ENCODE measurements at regions not wholly inside any gene's neighbourhood (a gene's known extent, or its start where the extent isn't known, plus 50 kb on each side); places are given as distances from the start of the nearest gene placed in this dataset.
A peak's percentile ranks its signal among the peaks of the same experiment; 100 is the strongest.
"Not testable (repeated sequence)": the region's sequence is repeated elsewhere in the genome, so short reads cannot be mapped to it uniquely, and the experiment has no call there.

DNA sequence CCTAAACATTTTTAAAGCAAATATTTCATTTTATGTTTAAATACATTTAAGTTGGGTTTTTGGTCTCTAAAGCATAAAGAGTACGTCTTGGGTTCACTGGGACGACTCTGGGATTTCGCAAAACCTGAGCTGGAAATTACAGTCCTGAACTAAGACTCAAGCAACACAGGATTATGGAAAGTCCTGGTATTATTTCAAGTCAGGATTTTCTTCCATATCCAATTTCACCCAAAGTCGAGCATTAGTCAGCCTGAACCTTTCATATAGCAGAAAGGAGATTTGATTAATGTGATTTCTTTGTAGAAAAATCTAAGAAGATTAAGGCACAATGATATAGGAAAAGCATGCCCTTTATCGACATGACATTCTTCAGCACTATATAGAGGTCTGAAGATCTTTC lies 100.0 kb downstream of the MTERF1 start:
- DNase-seq = no peak

DNA sequence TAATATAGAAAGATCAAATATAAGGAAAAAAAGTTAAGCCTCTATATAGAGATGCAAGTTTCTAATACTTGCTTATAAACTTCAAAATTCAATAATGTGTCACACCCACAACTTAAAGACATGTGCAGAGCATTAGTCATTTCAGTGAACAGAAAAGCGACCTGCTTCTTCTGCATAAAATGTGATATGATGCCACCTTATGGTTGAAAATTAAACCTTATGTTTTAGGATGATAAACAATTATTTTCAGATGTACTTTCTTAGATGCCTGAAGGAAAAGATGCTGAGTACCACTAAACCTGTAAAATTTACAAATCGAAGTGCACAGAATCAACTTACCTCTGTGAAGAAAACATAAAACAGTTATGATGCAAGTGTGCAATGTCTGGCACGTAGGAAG lies 96.0 kb downstream of the MTERF1 start:
- peak; percentile 14 for DNase-seq

DNA sequence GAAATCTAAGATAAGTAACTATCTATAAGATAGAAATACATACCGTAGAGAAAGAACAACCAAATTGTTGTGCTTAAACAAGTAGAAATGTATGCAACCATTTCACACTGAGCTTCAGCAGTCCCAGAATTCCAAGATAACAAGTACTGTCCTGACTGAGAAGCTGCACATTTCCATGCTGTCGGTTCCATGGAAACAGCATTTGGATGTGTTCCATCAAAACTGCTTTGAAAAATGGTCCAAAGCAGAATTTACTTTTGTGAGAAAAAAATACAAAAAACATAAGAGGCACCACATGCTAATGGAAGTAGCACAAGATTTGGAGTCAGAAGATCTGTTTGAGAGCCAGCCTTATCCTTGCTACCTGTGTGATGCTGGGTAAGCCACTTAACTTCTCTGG lies 92.6 kb downstream of the MTERF1 start:
- peak; percentile 19 for DNase-seq

DNA sequence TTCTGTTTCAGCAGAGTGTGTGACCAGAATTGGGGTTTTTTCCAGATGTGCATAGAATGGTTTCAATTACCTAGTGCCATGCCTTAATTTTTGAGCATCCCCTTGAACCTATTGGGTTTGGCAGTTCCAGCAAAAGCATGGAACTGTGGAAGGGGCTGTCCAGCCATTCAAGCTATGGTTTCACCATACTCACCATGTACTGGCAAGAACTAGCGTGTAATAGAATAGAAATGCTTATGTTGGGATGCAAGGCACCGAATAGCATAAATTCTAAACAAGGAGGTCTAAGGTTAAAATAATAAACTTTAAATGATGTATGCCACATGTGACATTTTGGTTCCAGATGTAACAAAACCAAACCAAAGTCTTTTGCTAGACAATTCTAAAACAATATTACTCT lies 91.4 kb downstream of the MTERF1 start:
- no peak for DNase-seq

DNA sequence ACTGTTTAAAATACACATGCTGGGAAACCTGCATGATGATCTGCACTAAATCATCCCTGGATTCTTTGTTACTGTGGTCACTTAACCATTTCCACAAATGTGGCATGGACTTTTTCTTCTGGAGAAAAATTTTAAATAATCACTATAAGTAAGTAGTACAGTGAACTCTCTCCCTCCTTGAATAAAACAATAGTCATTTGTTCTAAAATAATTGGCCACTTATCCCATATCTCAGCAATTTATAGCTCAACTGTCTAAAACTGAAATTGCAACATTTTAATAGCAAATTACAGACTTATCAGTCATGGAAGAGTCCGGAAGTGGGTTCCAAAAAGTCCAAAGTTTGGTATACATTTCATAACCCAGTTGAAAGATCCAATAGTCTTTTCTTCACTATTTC lies 90.9 kb downstream of the MTERF1 start:
- no peak for DNase-seq

DNA sequence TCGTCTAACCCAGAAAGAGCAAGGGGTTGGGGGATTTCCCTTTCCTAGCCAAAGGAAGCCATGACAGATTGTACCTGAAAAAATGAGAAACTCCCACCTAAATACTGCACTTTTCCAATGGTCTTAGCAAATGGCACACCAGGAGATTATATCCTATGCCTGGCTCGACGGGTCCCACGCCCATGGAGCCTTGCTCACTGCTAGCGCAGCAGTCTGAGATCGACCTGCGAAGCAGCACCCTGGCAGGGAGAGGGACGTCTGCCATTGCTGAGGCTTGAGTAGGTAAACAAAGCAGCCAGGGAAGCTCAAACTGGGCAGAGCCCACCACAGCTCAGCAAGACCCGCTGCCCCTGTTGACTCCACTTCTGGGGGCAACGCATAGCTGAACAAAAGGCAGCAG lies 89.9 kb downstream of the MTERF1 start:
- DNase-seq = not testable (repeated sequence)

DNA sequence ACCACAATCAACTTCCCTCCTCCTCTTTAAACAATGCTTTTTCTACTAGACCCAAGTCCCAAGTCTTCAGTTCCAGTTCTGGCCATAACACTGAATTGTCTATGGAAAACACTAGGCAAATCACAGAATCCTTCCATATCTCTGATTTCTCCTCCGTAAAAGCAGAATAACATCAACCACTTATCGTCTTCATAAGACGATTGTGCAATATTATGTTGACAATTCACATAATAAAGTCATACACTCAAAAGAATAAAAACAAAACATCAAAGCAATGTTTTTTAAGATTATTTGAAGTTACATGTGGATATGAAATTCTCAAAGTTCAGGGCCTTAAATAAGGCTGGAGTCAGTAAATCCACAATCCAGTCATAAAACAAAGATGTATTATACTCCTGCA lies 84.4 kb downstream of the MTERF1 start:
- DNase-seq = no peak

DNA sequence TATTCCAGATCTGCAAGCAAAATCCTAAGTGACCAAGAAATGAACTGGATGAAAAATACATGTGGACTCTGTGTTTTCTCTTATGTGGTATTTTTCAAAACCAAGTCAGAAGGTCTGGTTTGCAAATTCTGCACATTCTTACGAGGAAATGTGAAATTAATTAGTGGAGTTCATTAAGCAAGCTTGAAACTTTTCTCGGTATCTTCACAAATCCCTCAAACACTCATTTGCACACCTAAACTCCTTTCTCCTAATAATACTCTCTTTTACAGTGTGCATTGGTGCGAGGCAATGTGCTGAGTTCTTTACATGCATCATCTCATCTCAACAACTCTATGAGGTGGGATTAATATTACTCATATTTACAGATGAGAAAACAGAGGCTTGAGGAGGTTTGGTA lies 82.1 kb downstream of the MTERF1 start:
- DNase-seq = no peak

DNA sequence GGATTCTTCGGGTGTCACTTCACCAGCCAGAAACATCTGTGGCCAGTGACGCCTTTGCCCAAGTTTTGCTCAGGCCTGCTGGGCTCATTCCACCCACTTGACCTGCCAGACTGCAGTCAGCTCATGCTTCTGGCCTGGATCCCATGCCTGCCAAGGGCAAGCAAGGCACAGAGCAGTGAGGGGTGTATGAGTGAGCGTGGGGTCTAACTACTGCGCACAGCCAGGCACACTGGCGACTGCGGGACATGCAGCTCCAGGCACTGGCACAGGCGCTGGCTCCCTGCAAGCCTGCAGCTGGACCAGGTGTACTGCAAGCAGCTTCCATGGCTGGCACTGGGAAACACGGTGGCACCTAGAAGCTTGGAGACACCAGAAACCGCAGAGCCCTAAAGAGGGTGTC lies 80.1 kb downstream of the MTERF1 start:
- no peak for DNase-seq

DNA sequence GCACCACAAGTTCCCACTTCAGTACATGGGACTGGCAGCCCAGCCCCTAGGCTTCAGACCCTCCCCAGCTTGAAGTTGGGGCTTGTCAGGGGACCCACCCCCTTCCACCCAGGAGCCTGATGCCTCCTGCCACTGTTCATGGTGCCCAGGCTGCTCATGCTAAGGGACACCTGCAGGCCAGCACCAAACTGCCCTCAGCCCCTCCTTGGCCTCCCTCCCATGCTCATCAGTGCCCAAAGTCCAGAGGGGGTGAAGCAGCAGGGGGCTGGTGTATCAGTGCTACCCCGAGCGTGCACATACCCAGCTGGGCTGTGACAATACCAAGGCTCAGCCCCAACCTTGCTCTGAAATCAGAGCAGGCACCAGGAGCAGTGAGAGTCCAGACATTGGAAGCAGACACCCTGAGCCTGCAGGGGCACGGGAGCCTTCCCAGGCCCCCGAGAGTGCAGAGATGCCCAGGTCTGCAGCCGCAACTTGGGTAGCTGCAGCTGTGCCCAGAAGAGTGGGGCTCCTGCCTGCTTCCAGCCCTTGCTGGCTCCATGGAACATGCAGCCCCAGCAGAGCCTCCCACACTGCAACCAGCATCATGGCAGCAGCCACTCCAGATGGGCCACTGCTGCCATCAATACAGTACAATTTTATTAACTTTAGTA lies 79.0 kb downstream of the MTERF1 start:
- DNase-seq = no peak

DNA sequence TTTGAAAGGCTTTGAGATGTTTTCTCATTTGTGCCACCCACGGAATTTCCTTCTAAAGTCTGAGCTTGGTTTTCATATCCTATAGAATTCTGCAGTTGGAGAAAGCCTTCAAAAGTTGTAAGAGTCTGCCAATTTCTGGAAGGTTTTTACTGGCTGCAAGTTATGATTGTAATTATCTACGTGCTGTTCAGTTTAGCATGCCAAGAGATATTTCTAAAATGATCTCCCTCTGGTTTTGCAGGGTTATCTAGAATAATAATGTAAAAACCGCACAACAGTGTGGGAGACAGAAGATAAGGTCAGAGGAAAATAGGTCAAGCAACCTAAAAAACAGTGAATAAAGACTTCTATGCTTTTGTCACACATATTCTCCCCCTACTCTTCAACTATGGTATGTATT lies 69.3 kb downstream of the MTERF1 start:
- DNase-seq = no peak

DNA sequence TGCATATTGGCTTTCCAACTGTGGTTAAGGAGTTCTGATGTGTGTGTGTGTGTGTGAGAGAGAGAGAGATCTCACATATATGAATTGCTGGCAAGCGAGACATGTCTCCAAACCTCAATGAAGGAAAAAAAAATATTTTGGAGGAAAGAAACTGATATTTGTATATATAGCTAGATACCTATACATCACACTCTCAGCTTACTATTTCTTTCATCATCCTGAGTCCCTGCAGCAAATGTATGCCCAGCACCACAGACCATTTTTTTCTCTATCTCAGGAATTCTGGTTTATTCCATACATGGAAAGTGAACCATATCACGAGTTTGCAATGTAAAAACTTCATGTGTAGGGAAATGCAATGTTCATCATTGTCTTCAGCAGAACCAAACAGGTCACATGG lies 68.9 kb downstream of the MTERF1 start:
- DNase-seq = no peak

DNA sequence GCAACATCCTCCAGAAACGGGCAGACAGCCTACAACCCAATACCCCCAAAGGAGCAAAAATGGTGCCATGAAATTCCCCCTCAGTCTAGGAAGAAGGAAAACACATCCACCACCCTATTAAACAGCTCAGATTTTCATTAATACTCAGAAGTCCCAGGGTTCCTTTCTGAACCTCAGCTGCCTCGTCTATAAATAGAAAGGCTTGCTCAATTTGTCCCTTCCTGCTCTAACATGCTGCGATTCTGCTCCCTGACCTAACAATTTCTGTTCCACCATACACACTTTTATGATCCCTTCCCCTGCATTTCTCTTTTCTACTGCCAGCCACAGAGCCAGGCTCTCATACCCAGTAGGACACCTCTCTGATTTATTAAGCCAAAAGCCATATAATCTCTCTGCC lies 68.1 kb downstream of the MTERF1 start:
- no peak for DNase-seq

DNA sequence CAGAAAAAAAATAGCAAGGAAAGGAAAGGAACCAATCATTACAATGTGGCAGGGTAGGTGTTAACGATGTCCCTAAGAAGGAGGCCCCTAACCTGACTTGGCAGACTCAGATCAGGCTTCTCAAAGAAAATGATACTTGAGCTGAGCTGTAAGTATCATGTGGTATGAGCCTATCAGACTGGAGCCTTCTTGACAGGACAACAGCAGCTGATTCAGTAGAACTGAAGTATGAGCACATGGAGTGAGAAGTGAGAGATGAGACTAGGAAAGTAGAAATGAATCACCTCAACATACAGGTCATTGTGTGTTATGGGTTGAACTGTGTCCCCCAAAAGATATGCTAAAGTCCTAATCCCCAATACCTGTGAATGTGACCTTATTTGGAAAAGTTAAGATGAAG lies 66.3 kb downstream of the MTERF1 start:
- DNase-seq = no peak
